Adrenal gland (tissue), 5 donors: ENCODE measurements at regions not wholly inside any gene's neighbourhood (a gene's known extent, or its start where the extent isn't known, plus 50 kb on each side); places are given as distances from the start of the nearest gene placed in this dataset.

ENCODE experiments used
- CTCF ChIP-seq, 6 experiments: fragments of 450-650 bp in 4 of 6; fragments of 200-600 bp in 2 of 6; sonication (generic) in 1 of 6; IDR thresholded peaks; 1 replicate in 5 of 6; 2 replicates in 1 of 6; pipeline versions ENCODE4 v1.5.1 to v1.8.0; 2016 to 2021; ENCODE audit warnings: antibody characterized with exemption in 6 of 6, mild to moderate bottlenecking in 2 of 6, moderate library complexity in 1 of 6
- POLR2A ChIP-seq, 2 donors: fragments of 450-650 bp; IDR thresholded peaks; one replicate each; pipeline ENCODE4 v1.6.1; 2017; ENCODE audit warnings: antibody characterized with exemption in 2 of 2, mild to moderate bottlenecking in 2 of 2, moderate library complexity in 1 of 2
- donor health status: DM: no; HTN: no; CAD: no.

GRCh38 chr12:74285773-74286172, 251.9 kb upstream of the ATXN7L3B start:
- TF ChIP-seq CTCF (IDR thresholded peaks at IDR 0.05) (no peak), POLR2A (IDR thresholded peaks at IDR 0.05) (no peak)
